Superior temporal gyrus (tissue), 1 donor: ENCODE measurements at regions not wholly inside any gene's neighbourhood (a gene's known extent, or its start where the extent isn't known, plus 50 kb on each side); places are given as distances from the start of the nearest gene placed in this dataset.
"Not testable (repeated sequence)": the region's sequence is repeated elsewhere in the genome, so short reads cannot be mapped to it uniquely, and the experiment has no call there.

Source experiments
- DNase-seq: peaks from one replicate; pipeline ENCODE4 v3.0.0-alpha.2; 2016; ENCODE audit errors: extremely low spot score

GRCh38 chrX:122878269-122878668, 305.8 kb upstream of the GRIA3 start:
- no peak for DNase-seq

GRCh38 chrX:122880952-122881351, 303.1 kb upstream of the GRIA3 start:
- no peak for DNase-seq

GRCh38 chrX:122890729-122891128, 293.3 kb upstream of the GRIA3 start:
- no peak for DNase-seq

- no peak for DNase-seq
Observed at GRCh38 chrX:122906726-122907125, 277.4 kb upstream of the GRIA3 start.

- no peak for DNase-seq
Observed at GRCh38 chrX:122907375-122907774, 276.7 kb upstream of the GRIA3 start.

- no peak for DNase-seq
Observed at GRCh38 chrX:122910697-122911096, 273.4 kb upstream of the GRIA3 start.

GRCh38 chrX:122913134-122913533, 270.9 kb upstream of the GRIA3 start:
- no peak for DNase-seq

GRCh38 chrX:122913764-122914163, 270.3 kb upstream of the GRIA3 start:
- no peak for DNase-seq

GRCh38 chrX:122914256-122914655, 269.8 kb upstream of the GRIA3 start:
- no peak for DNase-seq

GRCh38 chrX:122934131-122934530, 249.9 kb upstream of the GRIA3 start:
- DNase-seq: no peak

GRCh38 chrX:122940199-122940598, 243.9 kb upstream of the GRIA3 start:
- no peak for DNase-seq

- no peak for DNase-seq
Observed at GRCh38 chrX:122941806-122942205, 242.3 kb upstream of the GRIA3 start.

GRCh38 chrX:122943918-122944317, 240.2 kb upstream of the GRIA3 start:
- DNase-seq: no peak

- DNase-seq: no peak
Observed at GRCh38 chrX:122945328-122945727, 238.8 kb upstream of the GRIA3 start.

- DNase-seq: no peak
Observed at GRCh38 chrX:122972604-122973003, 211.5 kb upstream of the GRIA3 start.

- DNase-seq: no peak
Observed at GRCh38 chrX:122982521-122982920, 201.6 kb upstream of the GRIA3 start.

- not testable (repeated sequence) for DNase-seq
Observed at GRCh38 chrX:123002844-123003243, 181.2 kb upstream of the GRIA3 start.

GRCh38 chrX:123013141-123013540, 170.9 kb upstream of the GRIA3 start:
- DNase-seq: no peak

- DNase-seq: peak; percentile 55
Observed at GRCh38 chrX:123036401-123036800, 147.7 kb upstream of the GRIA3 start.

- no peak for DNase-seq
Observed at GRCh38 chrX:123049071-123049625, 134.9 kb upstream of the GRIA3 start.

GRCh38 chrX:123060986-123061385, 123.1 kb upstream of the GRIA3 start:
- no peak for DNase-seq

- DNase-seq: no peak
Observed at GRCh38 chrX:123064053-123064452, 120.0 kb upstream of the GRIA3 start.

- no peak for DNase-seq
Observed at GRCh38 chrX:123072686-123073385, 111.2 kb upstream of the GRIA3 start.
